Thymus (tissue), 11 donors: ENCODE measurements at regions not wholly inside any gene's neighbourhood (a gene's known extent, or its start where the extent isn't known, plus 50 kb on each side); places are given as distances from the start of the nearest gene placed in this dataset.
"Not testable (repeated sequence)": the region's sequence is repeated elsewhere in the genome, so short reads cannot be mapped to it uniquely, and the experiment has no call there.

Source experiments
- DNase-seq, 9 donors: peaks; one replicate each; pipeline ENCODE4 v3.0.0-alpha.2; 2013; ENCODE audit warnings: low spot score in 9 of 9, low read depth in 6 of 9, missing footprints in 1 of 9
- H3K27ac ChIP-seq, 2 donors: one replicate each; pipeline ENCODE4 v1.5.1; 2013; ENCODE audit warnings: control low read depth in 1 of 2, low read depth in 1 of 2, low read length in 1 of 2, mild to moderate bottlenecking in 1 of 2, moderate library complexity in 1 of 2
- H3K27me3 ChIP-seq, 2 donors: one replicate each; pipeline ENCODE4 v1.5.1; 2013; ENCODE audit warnings: low read length in 1 of 2; ENCODE audit not compliant: control insufficient read depth in 2 of 2, insufficient read depth in 1 of 2
- H3K36me3 ChIP-seq, 2 donors: one replicate each; pipeline ENCODE4 v1.5.1; 2013; ENCODE audit warnings: low read length in 1 of 2, mild to moderate bottlenecking in 1 of 2, moderate library complexity in 1 of 2; ENCODE audit not compliant: control insufficient read depth in 2 of 2, insufficient read depth in 2 of 2
- H3K4me1 ChIP-seq, 2 donors: one replicate each; pipeline ENCODE4 v1.5.1; 2013; ENCODE audit warnings: low read length in 2 of 2; ENCODE audit not compliant: control insufficient read depth in 2 of 2, insufficient read depth in 2 of 2
- H3K4me3 ChIP-seq, 2 donors: one replicate each; pipeline ENCODE4 v1.5.1; 2013; ENCODE audit warnings: low read length in 2 of 2, control low read depth in 1 of 2, mild to moderate bottlenecking in 1 of 2
- H3K9me3 ChIP-seq, 2 donors: one replicate each; pipeline ENCODE4 v1.5.1; 2013; ENCODE audit warnings: low read length in 1 of 2, mild to moderate bottlenecking in 1 of 2; ENCODE audit not compliant: control insufficient read depth in 2 of 2, insufficient read depth in 1 of 2
- WGBS: extraction: QIAGEN DNeasy Blood & Tissue Kit; methylation state at CpG from one replicate; pipeline ENCODE4 v1.1.7; 2013; 5-methylcytosine and 5-hydroxymethylcytosine counted together
- donor health status: healthy.

GRCh38 chr16:79954921-79955705 is 354.6 kb upstream of the MAF start:
- Histone ChIP-seq H3K36me3 (no peaks in the 10 kb centered on the region), H3K27me3 (no peaks in the 10 kb centered on the region), H3K27ac (no peak overlapping the region), H3K9me3 (no peaks in the 10 kb centered on the region), H3K4me1 (no peaks in the 10 kb centered on the region), H3K4me3 (no peak overlapping the region)
- no peak for DNase-seq
- WGBS: 96% methylated on average over 4 of the region's 4 CpGs

GRCh38 chr16:79950932-79951719 is 350.6 kb upstream of the MAF start:
- H3K27ac ChIP-seq: no peak overlapping the region
- H3K36me3 ChIP-seq: no peaks in the 10 kb centered on the region
- 92% methylated on average over 3 of the region's 3 CpGs for WGBS
- H3K9me3 ChIP-seq: no peaks in the 10 kb centered on the region
- no peak for DNase-seq
- H3K27me3 ChIP-seq: no peaks in the 10 kb centered on the region
- H3K4me3 ChIP-seq: no peak overlapping the region
- no peaks in the 10 kb centered on the region for H3K4me1 ChIP-seq

- no peaks in the 10 kb centered on the region for H3K9me3 ChIP-seq
- no peak for DNase-seq
- H3K27ac ChIP-seq: no peak overlapping the region
- no peaks in the 10 kb centered on the region for H3K27me3 ChIP-seq
- H3K4me1 ChIP-seq: no peaks in the 10 kb centered on the region
- H3K4me3 ChIP-seq: no peak overlapping the region
- WGBS: 14% methylated on average over 1 of the region's 1 CpG
- H3K36me3 ChIP-seq: no peaks in the 10 kb centered on the region
Observed at GRCh38 chr16:79949417-79949816, 348.9 kb upstream of the MAF start.

- H3K4me3 ChIP-seq: no peak overlapping the region
- no peak for DNase-seq
- no peaks in the 10 kb centered on the region for H3K27me3 ChIP-seq
- H3K36me3 ChIP-seq: no peaks in the 10 kb centered on the region
- no peaks in the 10 kb centered on the region for H3K4me1 ChIP-seq
- no peaks in the 10 kb centered on the region for H3K9me3 ChIP-seq
- no peak overlapping the region for H3K27ac ChIP-seq
- WGBS: 27% methylated on average over 3 of the region's 3 CpGs
Observed at GRCh38 chr16:79947771-79948170, 347.2 kb upstream of the MAF start.

GRCh38 chr16:79946252-79946651 is 345.7 kb upstream of the MAF start:
- no peaks in the 10 kb centered on the region for H3K9me3 ChIP-seq
- WGBS: 98% methylated on average over 2 of the region's 2 CpGs
- no peaks in the 10 kb centered on the region for H3K27me3 ChIP-seq
- no peak for DNase-seq
- H3K36me3 ChIP-seq: no peaks in the 10 kb centered on the region
- H3K4me1 ChIP-seq: no peaks in the 10 kb centered on the region
- no peak overlapping the region for H3K4me3 ChIP-seq
- no peak overlapping the region for H3K27ac ChIP-seq

- no peaks in the 10 kb centered on the region for H3K27me3 ChIP-seq
- 98% methylated on average over 3 of the region's 3 CpGs for WGBS
- no peak overlapping the region for H3K27ac ChIP-seq
- H3K36me3 ChIP-seq: no peaks in the 10 kb centered on the region
- H3K4me1 ChIP-seq: no peaks in the 10 kb centered on the region
- no peaks in the 10 kb centered on the region for H3K9me3 ChIP-seq
- no peak overlapping the region for H3K4me3 ChIP-seq
- DNase-seq: no peak
Observed at GRCh38 chr16:79943736-79944135, 343.2 kb upstream of the MAF start.

- H3K27ac ChIP-seq: no peak overlapping the region
- H3K4me1 ChIP-seq: no peaks in the 10 kb centered on the region
- no peaks in the 10 kb centered on the region for H3K27me3 ChIP-seq
- no peak overlapping the region for H3K4me3 ChIP-seq
- no peak for DNase-seq
- H3K9me3 ChIP-seq: no peaks in the 10 kb centered on the region
- WGBS: 96% methylated on average over 4 of the region's 4 CpGs
- no peaks in the 10 kb centered on the region for H3K36me3 ChIP-seq
Observed at GRCh38 chr16:79938575-79938974, 338.0 kb upstream of the MAF start.

GRCh38 chr16:79937671-79938070 is 337.1 kb upstream of the MAF start:
- H3K27ac ChIP-seq, H3K36me3 ChIP-seq, H3K27me3 ChIP-seq, DNase-seq, H3K9me3 ChIP-seq, H3K4me3 ChIP-seq, H3K4me1 ChIP-seq: not testable (repeated sequence)

GRCh38 chr16:79933603-79934002 is 333.1 kb upstream of the MAF start:
- Histone ChIP-seq H3K9me3 (no peaks in the 10 kb centered on the region), H3K4me3 (no peak overlapping the region), H3K4me1 (peaks cover 0 to 4% of the 10 kb centered on the region in 2 donors), H3K36me3 (no peaks in the 10 kb centered on the region), H3K27me3 (no peaks in the 10 kb centered on the region), H3K27ac (no peak overlapping the region)
- WGBS: 98% methylated on average over 8 of the region's 8 CpGs
- DNase-seq: no peak
